Activated T-helper 1 cell treated with anti-CD3 and anti-CD28 coated beads, Interleukin-12 subunit alpha, Interleukin-12 subunit beta, Interleukin-2, Interleukin-4 antibody, amounts not matched to agents 30 ng/mL and 10 ng/mL and 1 ng/mL, durations not matched to agents 14 hours and 24 hours and 36 hours (primary cell): ENCODE measurements at regions not wholly inside any gene's neighbourhood (a gene's known extent, or its start where the extent isn't known, plus 50 kb on each side); places are given as distances from the start of the nearest gene placed in this dataset.

Source experiments
- DNase-seq: peaks from one replicate; pipeline ENCODE4 v3.0.0; 2021; ENCODE audit warnings: low spot score
- H3K27ac Mint-ChIP-seq: one replicate; pipeline ENCODE4 v1.8.0; 2021; ENCODE audit warnings: mild to moderate bottlenecking, mixed read lengths
- H3K27me3 Mint-ChIP-seq: one replicate; pipeline ENCODE4 v1.8.0; 2022; ENCODE audit warnings: mild to moderate bottlenecking, moderate library complexity, mixed read lengths; ENCODE audit not compliant: insufficient read depth
- H3K36me3 Mint-ChIP-seq: one replicate; pipeline ENCODE4 v1.8.0; 2021; ENCODE audit warnings: low read depth, mixed read lengths
- H3K4me1 Mint-ChIP-seq: one replicate; pipeline ENCODE4 v1.8.0; 2021; ENCODE audit warnings: low read depth, mixed read lengths
- H3K4me3 Mint-ChIP-seq: one replicate; pipeline ENCODE4 v1.8.0; 2021; ENCODE audit warnings: mild to moderate bottlenecking, moderate library complexity, mixed read lengths
- H3K9me3 Mint-ChIP-seq: one replicate; pipeline ENCODE4 v1.8.0; 2021; ENCODE audit warnings: mixed read lengths
- intact Hi-C: fragments of 100-400 bp; cut with micrococcal nuclease; formaldehyde crosslinking; loops from one replicate; pipeline ENCODE4 v1.15.1; 2024

GRCh38 chr12:30843211-30843610 lies 83.3 kb upstream of the TSPAN11 start:
- no peaks in the 10 kb centered on the region for H3K4me1 Mint-ChIP-seq
- H3K36me3 Mint-ChIP-seq = no peaks in the 10 kb centered on the region
- intact Hi-C loops = loop anchor here (5.0 kb wide), 2 partner anchors 86 to 1771 kb away; no protein-coding TSS in a partner anchor
- H3K27me3 Mint-ChIP-seq = peaks cover 10% of the 10 kb centered on the region
- DNase-seq = no peak
- no peak overlapping the region for H3K27ac Mint-ChIP-seq
- H3K9me3 Mint-ChIP-seq = no peaks in the 10 kb centered on the region
- H3K4me3 Mint-ChIP-seq = no peak overlapping the region

DNA sequence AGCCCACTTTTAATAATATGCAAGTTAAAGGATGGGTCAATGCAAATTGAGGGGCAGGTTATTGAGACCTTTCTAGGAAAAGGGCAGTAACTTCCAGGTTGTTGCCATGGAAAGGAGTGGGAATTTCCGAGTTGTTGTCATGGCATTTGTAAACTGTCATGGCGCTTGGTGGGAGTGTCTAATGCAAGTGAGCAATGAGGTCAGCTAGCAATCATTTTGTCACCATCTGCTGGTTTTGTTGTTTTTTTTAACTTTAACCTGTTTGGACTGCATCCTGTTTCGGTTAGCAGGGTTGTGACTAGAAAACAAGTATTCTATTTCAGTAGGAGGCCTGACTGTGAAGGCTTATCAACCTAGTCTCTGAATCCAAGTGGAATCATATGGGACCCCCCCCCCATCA lies 85.8 kb upstream of the TSPAN11 start:
- no peak overlapping the region for H3K27ac Mint-ChIP-seq
- H3K4me3 Mint-ChIP-seq = no peak overlapping the region
- H3K9me3 Mint-ChIP-seq = no peaks in the 10 kb centered on the region
- no peak for DNase-seq
- H3K36me3 Mint-ChIP-seq = no peaks in the 10 kb centered on the region
- intact Hi-C loops = loop anchor here (5.0 kb wide), 2 partner anchors 83 to 1768 kb away; no protein-coding TSS in a partner anchor
- peaks cover 15% of the 10 kb centered on the region for H3K27me3 Mint-ChIP-seq
- no peaks in the 10 kb centered on the region for H3K4me1 Mint-ChIP-seq

DNA sequence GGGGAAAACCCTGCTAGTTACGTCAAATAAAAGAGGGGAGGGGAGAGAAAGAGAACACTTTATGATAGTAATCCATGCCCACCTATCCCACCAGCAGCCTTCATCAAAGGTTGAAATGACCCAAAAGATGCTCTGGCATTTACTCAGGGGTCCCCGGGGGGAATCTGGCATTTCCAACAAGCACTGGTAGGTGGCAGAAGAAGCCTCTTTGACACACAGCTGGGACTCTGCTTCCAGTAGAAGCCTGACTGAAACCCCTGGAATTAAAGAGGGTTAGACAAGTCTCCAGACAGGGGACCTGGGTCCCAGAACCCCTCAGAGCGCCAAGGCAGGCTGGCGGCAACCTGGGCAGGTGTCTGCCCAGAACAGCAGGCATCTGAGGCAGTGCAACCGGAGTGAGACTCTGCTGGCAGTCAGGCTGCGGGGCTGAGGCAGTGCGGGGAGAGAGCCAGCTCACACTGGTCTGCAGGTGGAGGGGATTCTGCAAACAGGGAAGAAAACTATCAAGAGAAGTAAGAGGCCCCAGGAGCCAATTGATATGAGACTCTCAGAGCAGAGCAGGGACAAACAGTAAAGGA lies 85.0 kb upstream of the CAPRIN2 start:
- Mint-ChIP-seq H3K36me3 (no peaks in the 10 kb centered on the region), H3K9me3 (no peaks in the 10 kb centered on the region), H3K27ac (no peak overlapping the region), H3K27me3 (peaks cover 21% of the 10 kb centered on the region), H3K4me3 (no peak overlapping the region), H3K4me1 (no peaks in the 10 kb centered on the region)
- no peak for DNase-seq
- intact Hi-C loops = loop anchor here (5.0 kb wide), 2 partner anchors 82 to 1767 kb away; no protein-coding TSS in a partner anchor

- Mint-ChIP-seq H3K27me3 (peaks cover 17% of the 10 kb centered on the region), H3K4me1 (no peaks in the 10 kb centered on the region), H3K9me3 (no peaks in the 10 kb centered on the region), H3K36me3 (no peaks in the 10 kb centered on the region), H3K27ac (no peak overlapping the region), H3K4me3 (no peak overlapping the region)
- DNase-seq = no peak
- intact Hi-C loops = no loop called here
Measured at GRCh38 chr12:30837595-30837994, 82.8 kb upstream of the CAPRIN2 start.

DNA sequence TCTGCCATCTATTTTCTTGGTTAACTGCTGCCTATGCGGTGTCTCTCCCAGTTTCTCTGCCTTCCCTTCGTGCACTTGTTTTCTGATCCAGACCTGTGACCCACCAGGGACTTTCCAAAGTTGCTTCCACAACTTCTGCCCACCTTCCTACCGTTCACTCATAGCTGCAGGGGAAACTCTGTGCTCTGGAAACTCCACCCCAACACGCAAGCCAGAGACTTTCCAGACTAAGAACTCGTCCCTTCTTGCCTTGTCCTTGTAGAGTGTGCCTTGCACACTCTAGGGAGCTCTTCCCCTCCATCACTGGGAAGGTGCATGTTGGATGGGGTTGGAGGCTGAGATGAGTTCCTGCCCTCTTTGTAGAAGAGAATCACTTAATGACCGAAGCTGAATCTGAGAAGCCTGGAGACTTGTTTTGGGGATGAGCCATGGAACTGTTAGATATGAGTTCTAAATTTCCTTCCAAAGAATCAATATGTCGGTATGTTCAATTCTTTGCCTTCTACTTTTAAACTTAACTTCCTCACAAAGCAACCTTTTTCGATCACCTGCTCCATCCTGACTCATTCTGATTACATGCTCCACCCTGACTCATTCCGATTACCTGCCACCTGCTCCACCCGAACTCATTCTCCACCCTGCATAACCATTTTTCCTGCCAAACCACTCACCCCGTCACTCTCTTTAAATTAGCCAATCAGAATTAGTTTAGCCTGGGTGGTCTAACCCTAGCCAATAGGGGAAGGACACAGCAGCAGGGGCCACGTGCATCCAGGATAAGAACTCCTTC lies 82.1 kb upstream of the CAPRIN2 start:
- Mint-ChIP-seq H3K9me3 (no peaks in the 10 kb centered on the region), H3K27me3 (peaks cover 12% of the 10 kb centered on the region), H3K4me1 (no peaks in the 10 kb centered on the region), H3K36me3 (no peaks in the 10 kb centered on the region), H3K4me3 (no peak overlapping the region), H3K27ac (no peak overlapping the region)
- DNase-seq = no peak
- intact Hi-C loops = no loop called here

DNA sequence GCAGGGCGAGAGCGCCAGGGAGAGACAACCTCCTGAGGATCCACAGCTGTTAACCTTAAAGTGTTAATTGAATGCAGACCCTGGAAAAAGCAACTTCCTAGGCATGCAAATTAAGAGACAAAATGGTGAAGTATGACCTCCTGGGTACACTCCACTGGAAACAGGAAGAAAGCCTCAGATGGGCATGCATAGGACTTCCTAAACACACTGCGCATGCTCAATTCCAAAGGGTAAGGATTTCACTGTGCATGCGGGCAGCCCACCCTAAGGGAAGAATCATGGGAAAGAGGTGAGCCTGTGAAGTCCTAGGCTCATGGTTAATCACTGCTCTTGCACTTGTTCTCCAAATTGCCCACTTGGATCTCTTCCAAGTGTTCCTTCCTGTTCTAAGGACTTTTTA lies 80.5 kb upstream of the CAPRIN2 start:
- DNase-seq = no peak
- H3K4me1 Mint-ChIP-seq = no peaks in the 10 kb centered on the region
- intact Hi-C loops = no loop called here
- no peaks in the 10 kb centered on the region for H3K36me3 Mint-ChIP-seq
- H3K27me3 Mint-ChIP-seq = peaks cover 13% of the 10 kb centered on the region
- no peak overlapping the region for H3K4me3 Mint-ChIP-seq
- no peaks in the 10 kb centered on the region for H3K9me3 Mint-ChIP-seq
- H3K27ac Mint-ChIP-seq = no peak overlapping the region

DNA sequence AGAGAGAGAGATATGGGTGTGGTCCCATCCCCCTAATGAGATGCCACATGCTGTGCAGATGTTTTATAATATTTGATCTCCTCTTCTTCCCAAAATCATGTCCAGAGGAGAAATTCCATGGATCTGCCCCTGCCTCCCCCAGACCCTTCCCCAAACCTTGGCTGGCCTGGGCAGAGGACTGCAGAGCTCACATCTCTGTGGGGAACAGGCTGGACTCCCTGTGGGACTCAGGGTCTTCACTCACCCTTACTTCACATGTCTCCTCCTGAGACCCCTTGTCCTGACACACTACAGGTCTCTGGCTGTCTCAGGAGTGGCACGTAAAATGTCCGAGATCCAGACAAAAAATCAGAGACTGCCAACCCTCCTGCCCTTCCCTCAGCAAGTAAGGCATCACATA lies 76.0 kb upstream of the CAPRIN2 start:
- H3K4me1 Mint-ChIP-seq = no peaks in the 10 kb centered on the region
- H3K27me3 Mint-ChIP-seq = peaks cover 13% of the 10 kb centered on the region
- no peaks in the 10 kb centered on the region for H3K36me3 Mint-ChIP-seq
- intact Hi-C loops = no loop called here
- H3K9me3 Mint-ChIP-seq = no peaks in the 10 kb centered on the region
- DNase-seq = no peak
- H3K4me3 Mint-ChIP-seq = no peak overlapping the region
- no peak overlapping the region for H3K27ac Mint-ChIP-seq

- Mint-ChIP-seq H3K27ac (no peak overlapping the region), H3K36me3 (no peaks in the 10 kb centered on the region), H3K27me3 (peaks cover 8% of the 10 kb centered on the region), H3K4me1 (no peaks in the 10 kb centered on the region), H3K4me3 (no peak overlapping the region), H3K9me3 (no peaks in the 10 kb centered on the region)
- no peak for DNase-seq
- intact Hi-C loops = no loop called here
Measured at GRCh38 chr12:30829876-30830275, 75.1 kb upstream of the CAPRIN2 start.

- Mint-ChIP-seq H3K27me3 (peaks cover 18% of the 10 kb centered on the region), H3K4me3 (no peak overlapping the region), H3K36me3 (no peaks in the 10 kb centered on the region), H3K9me3 (no peaks in the 10 kb centered on the region), H3K27ac (no peak overlapping the region), H3K4me1 (no peaks in the 10 kb centered on the region)
- no peak for DNase-seq
- intact Hi-C loops = no loop called here
Measured at GRCh38 chr12:30828686-30829085, 73.9 kb upstream of the CAPRIN2 start.

- DNase-seq = no peak
- Mint-ChIP-seq H3K27me3 (peaks cover 28% of the 10 kb centered on the region), H3K4me3 (no peak overlapping the region), H3K27ac (no peak overlapping the region), H3K4me1 (peaks cover 9% of the 10 kb centered on the region), H3K9me3 (no peaks in the 10 kb centered on the region), H3K36me3 (no peaks in the 10 kb centered on the region)
- intact Hi-C loops = no loop called here
Measured at GRCh38 chr12:30827101-30828066, 72.6 kb upstream of the CAPRIN2 start.

GRCh38 chr12:30826276-30826675 lies 71.5 kb upstream of the CAPRIN2 start:
- intact Hi-C loops = no loop called here
- peaks cover 15% of the 10 kb centered on the region for H3K4me1 Mint-ChIP-seq
- H3K27ac Mint-ChIP-seq = no peak overlapping the region
- H3K4me3 Mint-ChIP-seq = no peak overlapping the region
- H3K36me3 Mint-ChIP-seq = no peaks in the 10 kb centered on the region
- peaks cover 37% of the 10 kb centered on the region for H3K27me3 Mint-ChIP-seq
- no peak for DNase-seq
- H3K9me3 Mint-ChIP-seq = no peaks in the 10 kb centered on the region

DNA sequence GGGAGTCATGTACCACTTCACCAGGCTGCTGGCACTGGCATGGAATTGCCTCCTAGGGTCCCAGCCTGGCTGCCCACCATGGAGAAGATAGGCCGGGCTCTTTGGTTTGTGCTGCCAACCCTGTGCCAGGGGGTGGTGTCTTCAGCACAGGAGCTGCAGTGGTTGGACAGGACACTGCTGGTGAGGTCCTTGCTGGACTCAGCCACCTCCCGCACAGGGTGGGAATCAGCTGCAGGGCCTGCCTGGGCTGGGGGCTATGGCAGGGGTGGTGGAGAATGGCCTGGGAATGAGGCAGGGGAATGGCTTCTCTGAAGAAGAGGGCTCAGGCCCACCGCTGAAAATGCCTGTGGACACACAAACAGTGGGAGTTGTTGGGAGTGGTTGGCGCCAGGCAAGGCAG lies 70.6 kb upstream of the CAPRIN2 start:
- intact Hi-C loops = no loop called here
- Mint-ChIP-seq H3K27ac (no peak overlapping the region), H3K36me3 (no peaks in the 10 kb centered on the region), H3K9me3 (no peaks in the 10 kb centered on the region), H3K27me3 (peaks cover 45% of the 10 kb centered on the region), H3K4me1 (peaks cover 15% of the 10 kb centered on the region), H3K4me3 (no peak overlapping the region)
- DNase-seq = no peak

- no peak for DNase-seq
- H3K4me1 Mint-ChIP-seq = peaks cover 15% of the 10 kb centered on the region
- no peak overlapping the region for H3K27ac Mint-ChIP-seq
- no peak overlapping the region for H3K4me3 Mint-ChIP-seq
- H3K9me3 Mint-ChIP-seq = no peaks in the 10 kb centered on the region
- intact Hi-C loops = no loop called here
- no peaks in the 10 kb centered on the region for H3K36me3 Mint-ChIP-seq
- peaks cover 56% of the 10 kb centered on the region for H3K27me3 Mint-ChIP-seq
Measured at GRCh38 chr12:30824311-30824710, 69.6 kb upstream of the CAPRIN2 start.
